GM12891 (cell line): ENCODE measurements at regions not wholly inside any gene's neighbourhood (a gene's known extent, or its start where the extent isn't known, plus 50 kb on each side); places are given as distances from the start of the nearest gene placed in this dataset.

Source experiments
- PAX5 ChIP-seq: IDR thresholded peaks from 2 replicates; pipeline ENCODE4 v1.6.1; 2011; ENCODE audit warnings: low read length, moderate library complexity, mild to moderate bottlenecking; ENCODE audit not compliant: insufficient read depth, severe bottlenecking
- POLR2A ChIP-seq: IDR thresholded peaks from 2 replicates; pipeline ENCODE4 v1.6.1; 2011; ENCODE audit warnings: low read depth, low read length, control low read depth
- POLR2AphosphoS5 ChIP-seq: IDR thresholded peaks from 2 replicates; pipeline ENCODE4 v1.6.1; 2011; ENCODE audit warnings: low read depth, low read length, control low read depth
- SPI1 ChIP-seq: IDR thresholded peaks from 2 replicates; pipeline ENCODE4 v1.6.1; 2011; ENCODE audit warnings: low read depth, low read length, control low read depth
- TAF1 ChIP-seq: IDR thresholded peaks from 2 replicates; pipeline ENCODE4 v1.6.1; 2011; ENCODE audit warnings: low read depth, low read length, control low read depth

DNA sequence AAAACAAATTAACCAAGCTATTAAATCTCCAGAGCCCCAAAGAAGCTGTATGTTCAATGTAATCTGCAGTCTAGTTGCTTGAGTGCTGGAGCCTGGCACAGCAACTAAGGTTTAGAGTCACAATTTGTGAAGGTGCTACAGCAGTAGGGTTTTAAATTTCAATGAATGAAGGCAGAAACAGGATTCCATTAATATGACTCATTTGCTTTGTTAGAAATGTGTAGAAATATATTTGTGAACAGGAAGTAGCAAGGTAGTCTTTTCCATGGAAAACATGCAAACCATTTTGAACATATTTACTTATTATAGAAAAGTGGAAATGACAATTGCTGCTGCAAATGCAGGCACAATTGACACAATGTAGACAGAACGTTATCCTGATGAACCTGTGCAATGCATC, 149.0 kb upstream of the STEAP4 start:
- TF ChIP-seq POLR2A (no peak), POLR2AphosphoS5 (no peak), TAF1 (no peak), SPI1 (no peak), PAX5 (no peak)
